Spleen (tissue), 7 donors: ENCODE measurements at regions not wholly inside any gene's neighbourhood (a gene's known extent, or its start where the extent isn't known, plus 50 kb on each side); places are given as distances from the start of the nearest gene placed in this dataset.
"Not testable (repeated sequence)": the region's sequence is repeated elsewhere in the genome, so short reads cannot be mapped to it uniquely, and the experiment has no call there.

Source experiments
- CTCF ChIP-seq, 11 experiments: fragments of 200-600 bp in 7 of 11; fragments of 450-650 bp in 4 of 11; sonication (generic) in 4 of 11; IDR thresholded peaks in 8 of 11; conservative IDR thresholded peaks in 3 of 11; 1 replicate in 7 of 11; 2 replicates in 4 of 11; pipeline versions ENCODE4 v1.4.0 to v1.8.0; 2016 to 2021; ENCODE audit warnings: antibody characterized with exemption in 11 of 11, inconsistent platforms in 4 of 11, mild to moderate bottlenecking in 1 of 11
- POLR2A ChIP-seq, 3 donors: fragments of 450-650 bp; IDR thresholded peaks; one replicate each; pipeline ENCODE4 v1.5.1; 2017; ENCODE audit warnings: antibody characterized with exemption in 3 of 3, mild to moderate bottlenecking in 1 of 3
- POLR2AphosphoS5 ChIP-seq, 3 donors: sonication (generic); formaldehyde crosslinking; IDR thresholded peaks; one replicate each; pipeline ENCODE4 v1.5.1; 2017; ENCODE audit warnings: antibody characterized with exemption in 3 of 3
- donor health status: DM: no; HTN: no; CAD: no; lungs with moderate emphysema.
- donor health status: DM: no; HTN: no; CAD: no.
- donor health status: DM: no; HTN: no; CAD: no.

- TF ChIP-seq CTCF (IDR thresholded peaks at IDR 0.05 in 8 of 11, conservative IDR thresholded peaks at IDR 0.05 in 3 of 11); POLR2AphosphoS5 (IDR thresholded peaks at IDR 0.05); POLR2A (IDR thresholded peaks at IDR 0.05): not testable (repeated sequence)
These were observed 97.5 kb upstream of the TRIM2 start for GRCh38 chr4:153106736-153107135.
